Trophoblast cell (in vitro differentiated cells and primary cell): ENCODE measurements at regions not wholly inside any gene's neighbourhood (a gene's known extent, or its start where the extent isn't known, plus 50 kb on each side); places are given as distances from the start of the nearest gene placed in this dataset.

Source experiments
- DNase-seq, 2 donors: peaks; one replicate each; pipeline ENCODE4 v3.0.0-alpha.2; 2016
- H2AFZ ChIP-seq: 2 replicates; pipeline ENCODE4 v1.6.1; 2013; ENCODE audit warnings: low read length, moderate library complexity, mild to moderate bottlenecking; ENCODE audit not compliant: insufficient read depth, poor library complexity
- H2AK5ac ChIP-seq: 2 replicates; pipeline ENCODE4 v1.6.1; 2013; ENCODE audit warnings: mild to moderate bottlenecking, low read length
- H2BK120ac ChIP-seq: 2 replicates; pipeline ENCODE4 v1.6.1; 2013; ENCODE audit warnings: low read length, mild to moderate bottlenecking, moderate library complexity; ENCODE audit not compliant: insufficient read depth, poor library complexity
- H2BK12ac ChIP-seq: 2 replicates; pipeline ENCODE4 v1.6.1; 2013; ENCODE audit warnings: mild to moderate bottlenecking, low read length, moderate library complexity
- H2BK5ac ChIP-seq: 2 replicates; pipeline ENCODE4 v1.6.1; 2013; ENCODE audit warnings: low read length, low read depth, moderate library complexity, mild to moderate bottlenecking; ENCODE audit not compliant: poor library complexity
- H3K14ac ChIP-seq: 2 replicates; pipeline ENCODE4 v1.6.1; 2013; ENCODE audit warnings: mild to moderate bottlenecking, low read length
- H3K18ac ChIP-seq: 2 replicates; pipeline ENCODE4 v1.6.1; 2013; ENCODE audit warnings: mild to moderate bottlenecking, low read length
- H3K23ac ChIP-seq: 2 replicates; pipeline ENCODE4 v1.6.1; 2013; ENCODE audit warnings: low read length
- H3K27ac ChIP-seq: 2 replicates; pipeline ENCODE4 v1.5.1; 2013; ENCODE audit warnings: low read depth, mild to moderate bottlenecking, inconsistent platforms, low read length, moderate library complexity
- H3K27me3 ChIP-seq: 2 replicates; pipeline ENCODE4 v1.6.1; 2013; ENCODE audit warnings: inconsistent platforms, mild to moderate bottlenecking, low read length, moderate library complexity; ENCODE audit not compliant: insufficient read depth
- H3K36me3 ChIP-seq, 2 experiments: 1 replicate in 1 of 2; 2 replicates in 1 of 2; pipeline ENCODE4 v1.6.1; 2013; ENCODE audit warnings: low read length in 2 of 2, mild to moderate bottlenecking in 2 of 2, moderate library complexity in 1 of 2; ENCODE audit not compliant: insufficient read depth in 2 of 2, control insufficient read depth in 1 of 2
- H3K4ac ChIP-seq: 2 replicates; pipeline ENCODE4 v1.6.1; 2013; ENCODE audit warnings: low read depth, mild to moderate bottlenecking, low read length, moderate library complexity
- H3K4me1 ChIP-seq, 2 experiments: 1 replicate in 1 of 2; 2 replicates in 1 of 2; pipeline ENCODE4 v1.6.1; 2013; ENCODE audit warnings: low read length in 2 of 2, mild to moderate bottlenecking in 2 of 2, moderate library complexity in 1 of 2; ENCODE audit not compliant: insufficient read depth in 2 of 2, control insufficient read depth in 1 of 2
- H3K4me2 ChIP-seq: 2 replicates; pipeline ENCODE4 v1.6.1; 2013; ENCODE audit warnings: inconsistent platforms, mild to moderate bottlenecking, low read length, moderate library complexity
- H3K4me3 ChIP-seq: 2 replicates; pipeline ENCODE4 v1.5.1; 2013; ENCODE audit warnings: mild to moderate bottlenecking, low read depth, low read length, inconsistent platforms
- H3K79me1 ChIP-seq: one replicate; pipeline ENCODE4 v1.6.1; 2013; ENCODE audit warnings: low read length
- H3K79me2 ChIP-seq: 2 replicates; pipeline ENCODE4 v1.6.1; 2013; ENCODE audit warnings: low read length, mild to moderate bottlenecking; ENCODE audit not compliant: control insufficient read depth, insufficient read depth, poor library complexity
- H3K9ac ChIP-seq: 2 replicates; pipeline ENCODE4 v1.6.1; 2013; ENCODE audit warnings: mild to moderate bottlenecking, low read length
- H3K9me3 ChIP-seq: 2 replicates; pipeline ENCODE4 v1.6.1; 2013; ENCODE audit warnings: low read depth, mild to moderate bottlenecking, control low read depth, inconsistent platforms, low read length; ENCODE audit not compliant: insufficient read depth
- H4K12ac ChIP-seq: 2 replicates; pipeline ENCODE4 v1.6.1; 2013; ENCODE audit warnings: low read depth, mild to moderate bottlenecking, low read length, moderate library complexity
- H4K8ac ChIP-seq: 2 replicates; pipeline ENCODE4 v1.6.1; 2013; ENCODE audit warnings: low read depth, mild to moderate bottlenecking, low read length, moderate library complexity
- H4K91ac ChIP-seq: one replicate; pipeline ENCODE4 v1.6.1; 2013; ENCODE audit warnings: low read depth, mild to moderate bottlenecking, low read length, moderate library complexity
- WGBS: extraction: QIAGEN DNeasy Blood & Tissue Kit; methylation state at CpG from one replicate; pipeline ENCODE4 v1.1.7; 2013; ENCODE audit warnings: missing lambda C conversion rate; ENCODE audit not compliant: insufficient read length, insufficient coverage; ENCODE audit errors: extremely low coverage; 5-methylcytosine and 5-hydroxymethylcytosine counted together

GRCh38 chr1:39104158-39105060 lies 78.3 kb downstream of the NDUFS5 start:
- Histone ChIP-seq H2BK120ac (peak overlapping the region; percentile 49), H2AFZ (peak overlapping the region; percentile 53), H4K91ac (peak overlapping the region; percentile 85), H3K23ac (no peak overlapping the region), H3K4ac (peak overlapping the region; percentile 26), H3K27me3 (no peaks in the 10 kb centered on the region), H3K14ac (peak overlapping the region; percentile 76), H3K9ac (peak overlapping the region; percentile 57), H3K4me3 (peak overlapping the region; percentile 86), H3K4me1 (peaks cover 9 to 22% of the 10 kb centered on the region in 2 experiments), H2BK12ac (peak overlapping the region; percentile 52), H4K12ac (peak overlapping the region; percentile 37), H3K79me2 (peaks cover 28% of the 10 kb centered on the region), H3K4me2 (peak overlapping the region; percentile 88), H3K27ac (peak overlapping the region; percentile 94), H2BK5ac (peak overlapping the region; percentile 92), H2AK5ac (peak overlapping the region; percentile 60), H3K9me3 (no peaks in the 10 kb centered on the region), H3K79me1 (peaks cover 27% of the 10 kb centered on the region), H3K36me3 (no peaks in the 10 kb centered on the region), H4K8ac (peak overlapping the region; percentile 68), H3K18ac (peak overlapping the region; percentile 24)
- DNase-seq, result peak; percentile 23 to 52
- WGBS, result no CpG with 5 or more reads among the region's 25 CpGs

DNA sequence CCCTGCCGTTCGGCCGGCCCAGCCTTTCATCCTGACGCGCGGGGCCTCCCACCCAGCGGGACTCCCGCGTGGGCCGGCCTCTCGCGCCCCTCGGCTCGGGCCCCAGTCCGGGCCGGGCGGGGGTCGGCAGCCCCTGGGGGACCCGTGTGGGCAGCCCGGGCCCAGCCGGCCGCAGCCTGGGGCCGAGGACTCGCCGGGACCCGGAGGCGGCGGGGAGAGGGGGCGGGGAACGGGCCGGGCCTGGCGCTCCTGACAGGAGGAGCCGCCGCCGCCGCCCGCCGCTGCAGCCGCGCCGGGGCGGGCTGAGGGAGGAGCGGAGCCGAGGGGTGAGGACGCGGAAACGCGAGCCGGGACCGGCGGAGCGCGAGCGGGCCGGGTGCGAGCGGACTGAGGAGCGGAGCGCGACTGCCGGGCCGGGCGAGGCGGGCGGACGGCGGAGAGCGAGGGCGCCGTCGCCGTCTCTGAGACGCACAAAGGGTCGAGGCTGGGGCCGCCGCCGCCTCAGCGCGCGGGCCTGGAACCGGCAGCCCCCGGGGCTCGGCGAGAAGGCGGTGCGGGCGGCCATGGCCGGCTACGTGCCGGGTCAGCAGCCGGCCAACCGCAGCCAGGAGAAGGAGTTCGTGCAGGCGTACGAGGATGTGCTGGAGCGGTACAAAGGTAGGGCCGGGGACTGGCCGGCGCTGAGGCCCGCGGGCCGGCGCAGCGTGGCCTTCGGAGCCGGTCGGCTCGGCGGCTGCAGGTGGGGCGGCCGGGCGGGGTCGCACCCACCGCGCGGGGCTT lies 79.1 kb downstream of the NDUFS5 start:
- Histone ChIP-seq H3K23ac (no peak overlapping the region), H3K4me2 (peak overlapping the region; percentile 88), H4K91ac (peak overlapping the region; percentile 85), H3K4me3 (peak overlapping the region; percentile 86), H3K27me3 (no peaks in the 10 kb centered on the region), H4K12ac (peak overlapping the region; percentile 73), H2BK5ac (peak overlapping the region; percentile 95), H3K4ac (peak overlapping the region; percentile 96), H3K18ac (peak overlapping the region; percentile 98), H3K36me3 (no peaks in the 10 kb centered on the region), H2BK12ac (peak overlapping the region; percentile 12), H2AK5ac (peak overlapping the region; percentile 76), H3K9me3 (no peaks in the 10 kb centered on the region), H4K8ac (peak overlapping the region; percentile 88), H3K79me1 (peaks cover 29% of the 10 kb centered on the region), H3K79me2 (peaks cover 28% of the 10 kb centered on the region), H3K9ac (peak overlapping the region; percentile 76), H3K27ac (peak overlapping the region; percentile 94), H2BK120ac (peak overlapping the region; percentile 50), H2AFZ (peak overlapping the region; percentile 83), H3K14ac (peak overlapping the region; percentile 97), H3K4me1 (peaks cover 12 to 24% of the 10 kb centered on the region in 2 experiments)
- no CpG with 5 or more reads among the region's 116 CpGs for WGBS
- peak; percentile 53 to 67 for DNase-seq

DNA sequence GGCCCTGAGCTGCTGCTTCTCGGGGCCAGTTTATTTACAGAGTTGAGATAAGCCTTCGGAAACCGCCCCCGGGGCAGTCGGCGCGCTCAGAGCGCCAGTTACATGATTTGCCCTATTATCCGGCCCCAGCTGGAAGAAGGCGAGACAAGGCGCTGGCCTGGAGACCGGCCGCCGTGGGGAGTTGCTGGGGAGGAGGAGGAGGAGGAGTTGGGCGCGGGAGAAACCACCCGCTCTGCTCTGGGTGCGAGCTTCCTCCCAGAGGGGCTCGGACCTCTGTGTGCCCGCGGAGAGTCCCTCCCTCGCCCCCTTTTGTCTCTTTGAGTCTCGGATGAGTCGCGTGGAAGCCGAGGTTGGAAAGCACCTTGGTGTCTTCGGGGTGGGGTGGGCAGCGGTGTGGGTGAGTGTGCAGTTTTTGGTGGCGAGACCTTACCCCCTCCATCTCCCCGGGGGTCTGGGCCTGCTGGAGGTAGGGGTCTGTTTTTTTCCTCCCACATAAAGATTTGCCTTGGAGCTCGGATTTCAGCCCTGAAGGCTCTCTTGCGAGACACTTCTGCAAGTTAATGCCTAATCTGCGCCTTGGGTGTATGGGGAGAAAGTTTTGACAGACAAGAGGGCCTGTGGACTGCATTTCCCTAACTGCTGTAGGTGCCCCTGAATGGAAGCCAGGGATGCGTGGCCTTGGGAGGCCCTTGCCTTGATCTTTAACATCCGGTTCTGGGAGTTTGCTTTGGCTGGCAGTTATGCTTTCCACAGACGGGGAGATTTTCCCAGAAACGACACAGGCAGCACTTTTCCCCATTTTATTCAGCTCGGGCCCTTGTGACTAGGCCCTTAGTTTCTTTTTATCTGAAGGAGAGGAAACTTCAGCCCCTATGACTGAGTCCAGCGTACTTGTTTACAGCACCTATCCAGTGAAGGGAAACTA lies 80.0 kb downstream of the NDUFS5 start:
- H4K91ac ChIP-seq, result peak overlapping the region; percentile 85
- no peak overlapping the region for H3K23ac ChIP-seq
- H3K4ac ChIP-seq, result peak overlapping the region; percentile 96
- H2BK12ac ChIP-seq, result peak overlapping the region; percentile 67
- DNase-seq, result peak in 1 of 2 donors; percentile 48
- peak overlapping the region; percentile 76 for H3K9ac ChIP-seq
- peak overlapping the region; percentile 86 for H3K4me3 ChIP-seq
- peaks cover 28% of the 10 kb centered on the region for H3K79me2 ChIP-seq
- peak overlapping the region; percentile 73 for H4K12ac ChIP-seq
- peak overlapping the region; percentile 81 for H2AK5ac ChIP-seq
- peak overlapping the region; percentile 94 for H3K27ac ChIP-seq
- H3K9me3 ChIP-seq, result no peaks in the 10 kb centered on the region
- H3K79me1 ChIP-seq, result peaks cover 33% of the 10 kb centered on the region
- peak overlapping the region; percentile 88 for H4K8ac ChIP-seq
- H3K4me1 ChIP-seq, result peaks cover 13 to 30% of the 10 kb centered on the region in 2 experiments
- H3K14ac ChIP-seq, result peak overlapping the region; percentile 97
- H3K4me2 ChIP-seq, result peak overlapping the region; percentile 88
- H2BK5ac ChIP-seq, result peak overlapping the region; percentile 95
- WGBS, result no CpG with 5 or more reads among the region's 39 CpGs
- no peaks in the 10 kb centered on the region for H3K27me3 ChIP-seq
- peak overlapping the region; percentile 98 for H3K18ac ChIP-seq
- no peaks in the 10 kb centered on the region for H3K36me3 ChIP-seq
- peak overlapping the region; percentile 83 for H2AFZ ChIP-seq
- H2BK120ac ChIP-seq, result peak overlapping the region; percentile 50
